ENCODE measurements at regions not wholly inside any gene's neighbourhood (a gene's known extent, or its start where the extent isn't known, plus 50 kb on each side); places are given as distances from the start of the nearest gene placed in this dataset.
A peak's percentile ranks its signal among the peaks of the same experiment; 100 is the strongest.
"Not testable (repeated sequence)": the region's sequence is repeated elsewhere in the genome, so short reads cannot be mapped to it uniquely, and the experiment has no call there.

DNA sequence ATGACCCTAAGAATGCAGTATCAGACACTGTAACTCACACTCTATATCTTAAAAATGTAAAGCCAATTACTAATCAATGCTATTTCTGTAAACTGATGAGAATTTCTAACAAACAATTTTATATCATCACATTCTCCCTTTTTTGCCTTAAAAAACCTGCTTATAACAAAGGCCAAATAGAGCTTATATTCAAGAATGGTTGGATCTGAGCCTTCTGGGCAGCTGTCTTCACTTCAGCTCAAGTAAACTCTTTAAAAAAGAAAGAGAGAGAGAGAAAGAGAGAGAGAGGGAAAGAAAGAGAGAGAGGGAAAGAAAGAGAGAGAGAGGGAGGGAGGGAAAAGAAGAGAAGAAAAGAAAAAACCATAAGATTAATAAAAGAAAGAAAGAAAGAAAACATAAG is 231.8 kb downstream of the KCNE4 start:
- TF ChIP-seq, protein P1, sequence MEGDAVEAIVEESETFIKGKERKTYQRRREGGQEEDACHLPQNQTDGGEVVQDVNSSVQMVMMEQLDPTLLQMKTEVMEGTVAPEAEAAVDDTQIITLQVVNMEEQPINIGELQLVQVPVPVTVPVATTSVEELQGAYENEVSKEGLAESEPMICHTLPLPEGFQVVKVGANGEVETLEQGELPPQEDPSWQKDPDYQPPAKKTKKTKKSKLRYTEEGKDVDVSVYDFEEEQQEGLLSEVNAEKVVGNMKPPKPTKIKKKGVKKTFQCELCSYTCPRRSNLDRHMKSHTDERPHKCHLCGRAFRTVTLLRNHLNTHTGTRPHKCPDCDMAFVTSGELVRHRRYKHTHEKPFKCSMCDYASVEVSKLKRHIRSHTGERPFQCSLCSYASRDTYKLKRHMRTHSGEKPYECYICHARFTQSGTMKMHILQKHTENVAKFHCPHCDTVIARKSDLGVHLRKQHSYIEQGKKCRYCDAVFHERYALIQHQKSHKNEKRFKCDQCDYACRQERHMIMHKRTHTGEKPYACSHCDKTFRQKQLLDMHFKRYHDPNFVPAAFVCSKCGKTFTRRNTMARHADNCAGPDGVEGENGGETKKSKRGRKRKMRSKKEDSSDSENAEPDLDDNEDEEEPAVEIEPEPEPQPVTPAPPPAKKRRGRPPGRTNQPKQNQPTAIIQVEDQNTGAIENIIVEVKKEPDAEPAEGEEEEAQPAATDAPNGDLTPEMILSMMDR (conservative IDR thresholded peaks at IDR 0.05; ENCODE audit: low read length), result no peak
- no peak overlapping the region for H3K4me3 ChIP-seq (ENCODE audit: low read length)
- DNase-seq (ENCODE audit: low read depth), result no peak

DNA sequence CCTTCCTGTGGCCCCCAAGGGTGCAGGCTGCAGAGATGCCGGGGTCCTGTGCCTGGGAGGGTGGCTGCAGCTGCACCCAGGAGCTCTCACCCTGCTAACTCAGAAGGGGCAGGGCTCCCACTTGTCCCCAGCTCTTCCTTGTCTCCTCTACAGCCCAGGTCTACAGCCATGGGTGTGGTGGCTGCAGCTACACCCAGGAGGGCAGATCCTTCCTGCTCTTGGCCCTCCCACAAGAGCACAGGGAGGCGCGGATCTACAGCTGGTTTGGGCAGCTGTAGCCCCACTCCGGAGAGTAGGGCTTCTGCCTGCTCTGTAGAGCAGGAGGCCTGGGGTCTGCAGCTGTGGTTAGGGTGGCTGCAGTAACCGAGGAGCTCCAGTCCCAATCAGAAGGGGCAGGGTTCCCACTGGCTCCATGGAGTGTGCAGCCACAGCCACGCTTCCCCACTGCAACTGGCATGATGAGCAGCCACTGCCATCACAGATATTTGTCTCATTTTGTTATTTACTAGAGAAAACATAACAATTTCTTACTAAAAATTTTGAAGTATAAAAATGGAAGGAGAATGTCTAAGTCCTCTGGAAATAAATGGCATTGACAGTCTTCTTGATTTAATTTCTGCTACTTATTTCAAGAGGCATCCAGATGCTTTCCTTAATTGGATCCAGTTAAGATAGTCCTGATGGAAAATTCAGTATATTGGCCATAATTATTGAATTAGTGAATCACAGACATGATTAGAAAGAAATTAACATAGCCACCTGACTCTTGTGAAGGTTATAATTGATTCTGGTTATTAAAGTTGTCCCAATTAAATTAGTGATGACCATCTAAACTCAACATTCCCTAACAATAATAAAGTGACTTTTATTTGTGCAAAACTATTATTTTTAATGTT is 233.6 kb downstream of the KCNE4 start:
- TF ChIP-seq, protein P1 (conservative IDR thresholded peaks at IDR 0.05; ENCODE audit: low read length), result no peak
- no peak for DNase-seq (ENCODE audit: low read depth)
- no peak overlapping the region for H3K4me3 ChIP-seq (ENCODE audit: low read length)

DNA sequence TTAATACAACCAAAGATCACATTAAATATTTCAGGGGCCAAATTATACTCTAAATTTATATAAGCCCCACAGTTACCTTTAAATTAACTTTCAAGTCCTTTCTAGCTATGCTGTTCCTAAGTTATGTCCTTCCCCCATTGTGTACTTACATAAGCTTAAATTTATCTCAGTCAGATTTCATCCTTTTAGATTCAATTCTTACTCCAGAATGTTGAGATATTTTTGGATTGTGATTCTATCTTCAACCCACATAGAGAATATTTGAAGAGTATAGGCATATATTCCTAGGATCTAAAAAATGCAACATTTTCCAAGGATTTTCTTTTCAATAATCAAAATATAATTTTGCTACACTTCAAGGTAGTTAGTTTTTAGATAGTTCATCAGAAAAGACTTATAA is 242.8 kb downstream of the KCNE4 start:
- TF ChIP-seq, protein P1 (conservative IDR thresholded peaks at IDR 0.05; ENCODE audit: low read length), result no peak
- DNase-seq (ENCODE audit: low read depth), result no peak

DNA sequence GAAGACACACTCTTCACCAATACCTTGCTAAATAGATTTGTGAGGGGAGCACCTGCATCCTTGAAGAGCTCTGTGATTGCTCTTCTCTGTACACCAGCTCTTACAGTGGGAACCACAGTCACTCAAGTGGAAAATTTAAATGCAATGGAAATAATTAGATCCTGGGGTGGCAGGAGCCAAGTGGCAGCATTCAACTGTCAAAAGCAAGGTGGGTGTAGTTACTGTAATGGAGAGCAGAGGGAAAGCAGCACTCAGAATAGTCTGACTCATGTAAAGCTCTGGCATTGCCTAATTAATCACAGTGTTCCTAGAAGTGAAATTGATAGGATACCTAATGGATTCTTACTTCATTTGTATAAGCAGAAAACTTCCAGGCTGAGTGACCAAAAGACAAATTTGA is 245.8 kb downstream of the KCNE4 start:
- DNase-seq (ENCODE audit: low read depth), result peak; percentile 9
- TF ChIP-seq, protein P1 (conservative IDR thresholded peaks at IDR 0.05; ENCODE audit: low read length), result no peak
- no peak overlapping the region for H3K4me3 ChIP-seq (ENCODE audit: low read length)

More for the DNA sequence above, 242.8 kb downstream of the KCNE4 start:
- no peak overlapping the region for H3K4me3 ChIP-seq (ENCODE audit: low read length)

DNA sequence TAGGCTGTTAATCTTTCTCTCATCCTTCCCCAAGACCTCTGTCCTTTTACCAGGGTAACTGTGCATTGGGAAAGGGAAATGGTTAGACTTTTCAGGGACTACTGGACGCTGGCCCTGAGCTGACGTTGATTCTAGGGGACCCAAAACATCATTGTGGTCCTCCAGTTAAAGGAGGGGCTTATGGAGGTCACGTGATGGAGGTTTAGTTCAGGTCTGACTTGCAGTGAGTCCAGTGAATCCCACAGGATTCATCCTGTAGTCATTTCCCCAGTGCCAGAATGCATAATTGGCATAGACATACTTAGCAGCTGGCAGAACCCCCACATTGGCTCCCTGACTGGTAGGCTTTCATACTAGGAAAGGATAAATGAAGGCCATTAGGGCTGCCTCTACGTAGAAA is 246.3 kb downstream of the KCNE4 start:
- H3K4me3 ChIP-seq (ENCODE audit: low read length); DNase-seq (ENCODE audit: low read depth): not testable (repeated sequence)

DNA sequence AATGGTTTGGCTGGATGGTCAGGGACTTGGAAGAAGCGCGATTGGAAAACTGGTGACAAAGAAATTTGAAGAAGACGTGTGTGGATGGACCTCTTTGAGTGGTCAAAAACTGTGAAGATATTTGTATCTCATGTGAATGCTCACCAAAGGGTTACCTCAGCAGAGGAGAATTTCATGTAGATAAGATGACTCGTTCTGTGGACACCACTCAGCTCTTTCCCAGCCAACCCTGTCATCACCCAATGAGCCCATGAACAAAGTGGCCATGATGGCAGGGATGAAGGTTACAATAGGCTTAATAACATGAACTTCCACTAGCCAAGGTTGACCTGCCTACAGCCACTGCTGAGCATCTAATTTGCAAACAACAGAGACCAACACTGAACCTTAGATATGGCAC is 248.3 kb downstream of the KCNE4 start:
- H3K4me3 ChIP-seq (ENCODE audit: low read length), result no peak overlapping the region
- TF ChIP-seq, protein P1 (conservative IDR thresholded peaks at IDR 0.05; ENCODE audit: low read length), result no peak
- DNase-seq (ENCODE audit: low read depth), result no peak

DNA sequence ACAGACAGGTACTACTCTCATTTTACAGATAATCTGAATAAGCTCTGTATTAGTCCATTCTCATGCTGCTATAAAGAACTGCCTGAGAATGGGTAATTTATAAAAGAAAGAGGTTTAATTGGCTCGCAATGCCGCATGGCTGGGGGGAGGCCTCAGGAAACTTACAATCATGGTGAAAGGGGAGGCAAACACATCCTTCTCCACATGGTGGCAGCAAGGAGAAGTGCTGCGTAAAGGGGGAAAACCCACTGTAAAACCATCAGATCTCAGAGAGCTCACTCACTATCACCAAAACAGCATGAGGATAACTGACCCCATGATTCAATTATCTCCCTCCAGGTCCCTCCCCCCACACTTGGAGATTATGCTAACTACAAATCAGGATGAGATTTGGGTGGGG is 254.4 kb downstream of the KCNE4 start:
- no peak overlapping the region for H3K4me3 ChIP-seq (ENCODE audit: low read length)
- TF ChIP-seq, protein P1 (conservative IDR thresholded peaks at IDR 0.05; ENCODE audit: low read length), result peak; percentile 54
- DNase-seq (ENCODE audit: low read depth), result no peak
